T-helper 2 cell treated with Interferon-gamma antibody and Interleukin-4, amounts not matched to agents 100 ng/mL and 5 ng/mL, for 36 hours (primary cell): ENCODE measurements at regions not wholly inside any gene's neighbourhood (a gene's known extent, or its start where the extent isn't known, plus 50 kb on each side); places are given as distances from the start of the nearest gene placed in this dataset.

Experiments used
- intact Hi-C: fragments of 100-400 bp; cut with micrococcal nuclease; formaldehyde crosslinking; loops from one replicate; pipeline ENCODE4 v1.15.1; 2023

DNA sequence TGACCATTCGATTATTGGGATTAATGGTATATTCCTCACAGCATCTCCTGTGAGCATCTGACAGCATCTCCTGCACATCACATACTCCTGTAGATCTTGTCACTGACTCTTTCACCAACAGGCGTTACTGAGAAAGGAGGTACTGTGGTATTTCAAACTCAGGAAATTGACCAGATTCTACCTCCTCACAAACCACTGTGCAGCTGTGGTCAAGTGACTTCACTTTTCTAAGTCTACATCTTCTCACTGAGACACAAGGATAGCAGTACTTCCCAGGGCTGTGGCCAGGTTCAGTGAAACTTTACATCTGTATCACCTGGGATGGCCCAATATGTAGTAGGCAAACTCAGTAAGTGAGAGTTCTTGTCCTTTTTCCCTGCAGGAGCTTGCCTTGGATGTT is 332.3 kb upstream of the ADAMTSL1 start:
- intact Hi-C loops: no loop called here

DNA sequence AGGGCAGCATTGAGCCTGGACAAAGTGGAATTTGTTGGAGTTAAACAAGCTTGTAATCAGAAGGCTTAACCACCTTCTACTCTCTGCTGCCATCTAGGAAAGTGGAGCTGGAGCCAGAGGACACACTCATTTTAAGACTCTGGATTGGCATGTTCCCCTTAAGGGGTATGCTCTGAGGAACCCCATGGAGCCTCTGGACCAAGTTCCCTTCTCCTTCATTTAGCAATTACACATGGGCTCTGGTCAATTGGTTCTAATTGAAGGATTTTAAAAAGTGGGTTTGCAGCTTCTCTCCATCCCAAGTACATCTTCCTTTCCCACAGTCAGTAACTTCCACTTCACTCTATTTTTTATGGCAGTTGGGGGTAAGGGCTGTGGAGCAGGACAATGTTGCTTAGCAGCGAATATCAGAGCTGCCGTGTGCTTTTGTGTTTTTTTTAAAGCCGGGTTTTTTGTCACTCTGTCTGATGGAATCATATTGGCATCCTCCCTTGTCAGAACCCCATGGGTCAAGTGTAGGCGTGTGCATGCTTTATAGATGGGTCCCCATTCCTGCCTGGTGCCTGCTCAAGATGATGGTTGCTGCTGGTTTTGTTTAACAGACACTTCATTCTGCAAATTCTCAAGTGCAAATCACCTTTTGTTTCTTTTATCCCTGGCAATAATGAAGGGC is 330.7 kb upstream of the ADAMTSL1 start:
- intact Hi-C loops: no loop called here

DNA sequence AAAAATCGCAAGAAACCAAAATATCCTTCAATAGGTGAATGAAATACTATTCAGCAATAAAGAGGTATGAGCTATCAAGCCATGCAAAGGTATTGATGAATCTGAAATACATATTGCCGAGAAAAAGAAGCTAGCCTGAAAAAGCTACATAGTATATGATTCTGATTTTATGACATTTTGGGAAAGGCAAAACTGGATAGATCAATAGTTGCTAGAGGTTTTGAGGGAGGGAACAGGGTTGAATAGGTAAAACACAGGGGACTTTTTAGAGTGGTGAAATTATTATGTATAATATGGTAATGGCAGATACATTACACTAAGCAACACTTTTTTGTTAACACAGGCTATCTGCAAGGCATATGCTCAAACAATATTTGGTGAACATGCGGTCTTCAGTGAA is 327.6 kb upstream of the ADAMTSL1 start:
- intact Hi-C loops: no loop called here

DNA sequence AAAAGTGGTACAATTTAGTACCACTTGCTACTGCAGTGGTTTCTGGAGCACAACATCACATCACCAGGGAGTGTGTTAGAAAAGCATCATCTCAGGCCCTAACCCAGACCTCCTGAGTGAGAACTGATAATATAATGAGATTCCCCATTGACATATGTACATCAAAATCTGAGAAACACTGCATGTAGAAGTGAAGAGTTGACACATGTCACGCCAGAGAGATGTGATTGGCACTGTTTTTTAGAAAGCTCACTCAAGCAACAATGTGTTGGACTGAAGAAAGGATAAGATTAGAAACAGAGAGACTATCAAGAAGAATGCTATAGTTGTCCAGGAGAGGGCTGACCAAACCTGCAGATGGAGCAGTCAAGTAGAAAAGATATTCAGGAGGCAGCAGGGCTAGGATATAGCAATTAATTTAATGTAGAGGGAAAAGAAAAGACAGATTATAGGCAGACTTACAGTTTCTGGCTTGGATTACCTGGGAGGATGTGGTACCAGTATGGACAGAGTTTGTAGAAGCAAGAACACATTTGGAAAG is 324.4 kb upstream of the ADAMTSL1 start:
- intact Hi-C loops: loop anchor here (5.0 kb wide), 1 partner anchor 38 kb away; no protein-coding TSS in a partner anchor

DNA sequence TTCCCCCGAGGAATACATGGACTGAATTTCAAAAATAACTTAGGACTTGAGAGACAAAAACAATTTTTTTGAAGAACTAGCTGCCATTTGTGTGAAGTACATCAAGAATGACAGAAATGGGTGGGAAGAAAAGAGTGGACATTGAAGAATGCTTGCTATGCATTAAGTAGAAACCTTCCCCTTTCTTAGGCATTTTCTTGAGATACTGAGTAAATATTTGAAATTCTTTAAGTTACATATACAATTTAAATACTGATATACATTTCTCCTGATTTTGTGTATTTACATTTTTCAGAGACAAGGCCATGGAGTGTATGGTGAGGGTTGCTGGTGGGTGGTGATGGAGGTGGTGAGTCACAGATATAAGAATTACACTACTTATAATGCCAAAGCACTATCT is 319.3 kb upstream of the ADAMTSL1 start:
- intact Hi-C loops: loop anchor here (5.0 kb wide), 1 partner anchor 33 kb away; no protein-coding TSS in a partner anchor

DNA sequence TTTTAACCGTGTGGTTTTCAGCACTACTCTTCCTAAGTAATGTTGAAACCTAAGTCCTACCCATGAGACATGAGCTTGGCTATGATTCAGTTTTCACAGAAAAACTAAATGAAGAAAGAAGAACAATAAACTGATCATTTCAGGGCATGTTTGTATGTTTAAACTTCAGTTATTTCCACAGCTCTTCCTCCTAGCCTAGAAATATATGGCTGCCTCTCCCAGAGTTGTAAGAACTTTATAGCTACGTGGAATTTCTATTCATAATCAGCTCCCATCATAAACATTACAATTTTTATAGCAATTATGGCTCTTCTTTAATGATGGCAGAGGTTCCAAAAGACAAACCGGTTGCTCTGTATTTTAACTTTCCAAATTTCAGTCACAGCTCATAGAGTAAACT is 314.7 kb upstream of the ADAMTSL1 start:
- intact Hi-C loops: no loop called here

DNA sequence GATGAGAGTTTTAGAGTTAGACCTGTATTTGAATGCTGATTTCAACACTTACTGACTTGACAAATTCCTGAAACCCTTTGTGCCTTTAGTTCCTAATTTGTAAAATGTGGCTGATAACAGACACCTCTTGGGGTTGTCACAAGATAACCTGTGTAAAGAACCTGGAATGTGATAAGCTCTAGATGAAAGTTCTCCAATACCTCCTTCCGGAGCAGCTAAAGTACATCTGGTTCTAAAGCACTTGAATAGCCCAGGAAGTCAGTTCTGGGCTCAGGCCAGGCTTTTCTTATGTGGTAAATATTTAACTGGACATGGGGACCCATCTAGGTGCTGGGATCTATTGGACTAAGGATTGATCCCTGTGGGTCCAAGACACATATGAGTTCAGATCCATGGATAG is 310.8 kb upstream of the ADAMTSL1 start:
- intact Hi-C loops: no loop called here

DNA sequence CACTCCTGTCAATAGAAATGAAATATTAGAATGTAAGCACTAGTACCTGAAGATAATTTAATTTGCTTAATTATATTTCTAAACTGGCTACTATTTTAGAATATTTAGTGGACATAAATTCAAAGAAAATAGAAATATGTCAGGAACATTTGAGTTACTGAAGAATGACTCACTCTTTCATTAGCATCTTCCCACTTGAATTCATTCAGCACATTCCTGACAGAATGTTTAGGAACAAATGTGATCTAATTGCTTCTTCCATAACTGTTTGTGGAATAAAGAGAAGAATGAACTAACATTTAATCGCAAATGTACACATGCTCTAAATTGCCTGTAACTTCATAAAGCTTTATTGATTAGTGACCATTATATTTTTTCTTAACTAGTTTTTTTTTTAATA is 306.2 kb upstream of the ADAMTSL1 start:
- intact Hi-C loops: no loop called here

DNA sequence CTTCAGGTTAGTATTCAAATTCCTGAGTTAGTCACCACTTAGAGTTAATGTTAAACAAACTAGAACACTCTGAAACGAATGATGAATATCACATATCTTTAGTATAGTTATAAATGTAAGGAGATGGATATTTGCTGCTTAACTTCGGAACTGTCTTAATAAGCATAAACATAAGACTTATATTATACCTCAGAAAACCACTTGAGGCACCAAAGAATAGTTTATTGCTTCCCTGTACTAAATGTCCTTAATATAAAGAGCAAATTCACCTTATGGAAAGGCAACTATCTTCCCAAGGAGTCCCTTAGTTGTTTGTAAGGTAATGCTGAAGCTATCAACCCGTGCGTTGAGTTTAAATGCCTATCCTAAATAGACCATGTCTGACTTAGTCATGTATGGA is 300.0 kb upstream of the ADAMTSL1 start:
- intact Hi-C loops: no loop called here

DNA sequence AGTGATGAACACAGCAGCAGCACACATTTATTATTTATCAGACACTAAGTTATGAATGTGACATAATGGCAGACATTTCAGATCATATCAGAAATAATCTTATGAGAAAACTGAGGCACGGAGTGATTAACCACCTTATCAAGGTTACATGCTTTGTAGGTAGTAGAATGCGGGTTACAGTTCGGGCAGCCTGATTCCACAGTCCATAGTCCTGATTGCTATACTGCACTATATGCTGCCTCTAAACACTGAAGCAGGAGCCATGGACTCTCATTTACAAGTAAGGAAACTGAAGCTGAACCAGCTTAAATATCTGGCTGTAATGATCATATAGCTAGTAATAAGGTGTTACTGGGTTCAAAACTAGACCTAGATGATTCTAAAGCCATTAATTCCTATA is 291.3 kb upstream of the ADAMTSL1 start:
- intact Hi-C loops: no loop called here

DNA sequence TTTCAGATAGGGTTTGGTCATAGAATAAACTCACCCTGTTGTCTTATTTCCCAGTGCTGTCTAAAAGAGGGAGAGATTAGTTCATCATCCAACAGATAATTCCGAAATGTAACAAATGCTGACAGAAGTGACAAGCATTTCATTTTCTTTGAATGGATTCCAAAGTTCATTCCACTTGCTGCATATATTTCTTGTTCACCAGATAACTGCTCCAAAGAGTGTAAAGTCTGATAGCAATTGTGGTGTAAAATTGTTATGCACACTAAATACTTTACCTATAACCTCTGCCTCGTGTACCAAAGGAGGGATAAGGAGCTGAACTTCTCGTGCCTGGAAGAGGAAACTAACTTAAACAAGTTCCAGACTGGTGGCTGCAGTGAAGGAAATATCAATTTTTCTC is 290.0 kb upstream of the ADAMTSL1 start:
- intact Hi-C loops: no loop called here

DNA sequence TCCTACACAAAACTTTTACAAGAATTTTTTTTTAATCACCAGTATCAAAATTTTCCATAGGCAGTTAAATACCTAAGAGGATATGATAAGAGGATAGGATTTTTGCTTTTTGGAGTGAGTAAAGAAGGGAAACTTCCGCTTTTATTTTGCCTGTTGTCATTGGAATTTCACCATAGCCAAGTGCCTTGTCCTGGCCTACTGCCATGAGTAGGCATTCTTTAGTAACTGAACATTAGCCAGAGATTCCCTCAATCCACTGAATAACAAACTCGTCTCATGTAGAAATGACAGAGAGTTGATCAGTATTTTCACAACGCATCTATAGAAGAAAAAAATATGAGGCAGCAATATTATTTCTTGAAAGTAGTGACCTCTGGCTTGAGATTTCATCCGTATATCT is 289.6 kb upstream of the ADAMTSL1 start:
- intact Hi-C loops: no loop called here

DNA sequence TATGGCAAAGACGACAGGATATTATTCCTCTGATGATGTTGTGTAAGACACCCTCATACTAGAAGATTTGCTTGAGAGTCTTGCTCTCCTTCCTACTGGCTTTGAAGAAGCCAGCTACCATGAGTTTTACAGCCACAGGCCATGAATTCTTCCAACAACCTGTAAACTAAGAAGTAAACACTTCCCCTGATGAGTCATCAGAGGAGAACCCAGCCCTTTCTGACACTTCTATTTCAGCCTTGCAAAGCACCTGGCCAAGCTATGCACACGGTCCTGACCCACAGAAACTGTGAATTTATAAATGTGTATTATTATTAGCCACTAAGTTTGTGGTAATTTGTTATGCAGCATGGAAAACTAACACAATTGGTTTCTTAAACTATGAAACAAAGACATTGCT is 288.8 kb upstream of the ADAMTSL1 start:
- intact Hi-C loops: loop anchor here (5.0 kb wide), 1 partner anchor 33 kb away; no protein-coding TSS in a partner anchor

DNA sequence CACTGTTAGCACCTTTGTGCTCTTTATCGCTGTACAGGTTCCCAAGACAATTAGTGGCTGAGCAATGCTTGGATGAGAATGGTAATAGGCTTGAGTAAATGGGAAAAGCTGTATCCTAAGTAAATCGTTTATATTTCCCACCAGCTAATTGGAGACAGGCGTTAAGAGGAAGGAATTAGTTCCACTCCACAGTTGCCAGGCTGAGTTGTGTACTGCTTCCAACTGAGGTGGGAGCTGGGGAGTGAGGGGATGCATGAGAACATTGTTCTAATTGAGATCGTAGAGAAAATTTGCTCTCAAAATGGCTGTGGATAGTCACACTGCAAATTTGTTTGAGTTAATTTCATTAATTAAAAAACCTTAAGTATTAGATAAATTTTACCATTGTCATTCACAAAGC is 285.0 kb upstream of the ADAMTSL1 start:
- intact Hi-C loops: loop anchor here (5.0 kb wide), 1 partner anchor 37 kb away; no protein-coding TSS in a partner anchor

DNA sequence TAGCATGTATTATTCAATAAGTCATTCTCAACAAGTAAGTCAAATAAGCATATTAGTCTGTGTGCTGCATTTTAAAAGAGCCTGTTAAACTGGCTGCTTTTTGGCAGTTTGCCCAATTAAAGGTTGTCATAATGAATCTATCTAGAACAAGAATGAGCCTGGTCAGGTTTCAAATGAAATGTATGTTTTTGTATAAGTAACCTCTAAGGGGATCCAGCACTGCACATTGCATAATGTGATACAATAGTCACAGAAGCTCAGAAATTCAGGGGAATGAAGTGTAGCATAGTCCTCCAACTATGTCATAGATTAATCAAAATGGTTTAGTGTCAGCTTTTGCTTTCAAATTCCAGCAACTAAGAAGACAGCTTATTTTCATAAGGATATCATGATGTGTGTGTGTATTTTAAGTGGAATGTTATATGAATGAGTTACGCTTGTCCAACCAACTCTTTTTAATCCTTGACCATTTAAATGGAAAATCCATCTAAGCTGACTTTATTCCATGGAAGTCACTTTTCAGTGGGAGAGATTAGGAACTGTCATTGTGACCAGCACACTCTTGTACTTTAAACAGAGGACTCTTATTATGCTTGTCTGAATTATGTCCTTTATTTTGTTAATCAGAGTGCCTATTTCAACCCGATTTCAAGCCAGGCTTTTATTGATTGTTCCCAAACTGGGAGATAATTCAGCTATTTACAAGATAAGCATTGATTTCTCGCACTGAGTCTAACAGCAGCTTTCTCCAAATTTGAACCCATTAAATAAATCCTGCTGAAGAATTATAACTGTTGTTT is 283.9 kb upstream of the ADAMTSL1 start:
- intact Hi-C loops: loop anchor here (5.0 kb wide), 1 partner anchor 38 kb away; no protein-coding TSS in a partner anchor

DNA sequence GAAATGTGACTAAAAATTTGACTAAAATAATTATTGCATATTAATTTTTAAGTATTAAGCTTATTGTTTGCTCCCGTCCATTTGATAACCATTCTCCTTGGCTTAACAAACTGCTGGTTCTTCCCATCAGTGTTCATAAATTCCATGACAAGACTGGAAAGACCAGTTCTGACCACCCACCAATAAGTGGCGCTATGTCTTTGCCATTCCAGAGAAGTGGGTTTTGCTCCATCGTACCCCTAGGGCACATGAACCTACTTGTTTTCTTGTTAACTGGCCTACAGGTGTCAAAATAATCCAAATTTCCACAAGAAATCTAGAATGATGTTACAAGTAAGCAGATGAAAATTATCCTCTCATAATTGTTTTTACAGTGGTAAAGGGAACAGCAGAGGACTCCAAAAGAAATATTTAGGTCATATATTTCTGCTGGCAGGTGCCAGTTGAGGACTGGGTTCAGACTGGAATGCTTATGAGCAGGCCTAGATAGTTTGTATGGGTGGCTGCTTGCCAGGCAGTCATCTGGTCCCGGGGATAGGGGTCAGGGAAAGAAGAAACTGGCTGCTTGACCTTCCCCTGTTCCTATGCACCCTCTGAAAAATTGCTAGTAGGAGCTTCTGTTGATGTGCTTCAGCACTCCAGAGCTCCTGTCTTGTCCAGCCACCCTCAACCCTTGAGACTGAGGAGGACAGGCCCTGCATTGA is 283.1 kb upstream of the ADAMTSL1 start:
- intact Hi-C loops: no loop called here

DNA sequence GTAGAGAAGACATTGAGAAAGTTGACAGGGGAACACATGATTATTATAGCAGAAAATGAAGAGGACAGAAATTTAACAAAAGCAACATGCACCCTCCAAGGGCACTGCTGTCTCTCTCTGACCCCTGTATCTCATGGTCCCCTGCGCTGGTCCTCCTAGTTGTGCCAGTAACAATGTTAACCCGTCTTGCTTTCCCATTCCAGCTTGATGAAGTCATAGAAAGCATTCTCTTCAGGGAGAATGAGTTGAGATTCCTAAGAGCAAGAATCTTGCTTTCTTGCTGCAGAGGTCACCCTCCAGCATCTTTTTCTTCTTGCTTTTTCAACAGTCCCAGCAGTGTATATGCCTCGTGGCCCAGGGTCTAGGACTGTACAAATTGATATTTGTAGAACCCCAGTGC is 279.6 kb upstream of the ADAMTSL1 start:
- intact Hi-C loops: no loop called here

DNA sequence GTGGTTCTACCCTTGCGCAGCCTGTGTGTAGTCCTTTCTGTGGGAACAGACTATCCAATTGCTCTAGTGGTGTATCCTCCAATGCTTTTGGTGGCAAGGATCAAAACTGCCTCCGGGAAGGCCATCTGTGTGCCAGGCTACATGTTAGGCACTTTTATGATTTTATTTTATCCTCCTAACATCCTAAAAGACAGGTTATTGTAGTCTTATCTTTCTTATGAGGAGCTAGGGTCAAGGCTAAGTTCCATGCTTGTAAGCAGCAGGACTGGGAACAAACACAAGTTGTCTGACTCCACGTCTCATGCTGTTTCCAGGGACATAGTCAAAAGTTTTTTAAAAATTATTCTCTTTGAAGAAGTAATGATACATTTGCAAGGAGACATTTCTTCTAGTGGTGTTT is 278.7 kb upstream of the ADAMTSL1 start:
- intact Hi-C loops: no loop called here

DNA sequence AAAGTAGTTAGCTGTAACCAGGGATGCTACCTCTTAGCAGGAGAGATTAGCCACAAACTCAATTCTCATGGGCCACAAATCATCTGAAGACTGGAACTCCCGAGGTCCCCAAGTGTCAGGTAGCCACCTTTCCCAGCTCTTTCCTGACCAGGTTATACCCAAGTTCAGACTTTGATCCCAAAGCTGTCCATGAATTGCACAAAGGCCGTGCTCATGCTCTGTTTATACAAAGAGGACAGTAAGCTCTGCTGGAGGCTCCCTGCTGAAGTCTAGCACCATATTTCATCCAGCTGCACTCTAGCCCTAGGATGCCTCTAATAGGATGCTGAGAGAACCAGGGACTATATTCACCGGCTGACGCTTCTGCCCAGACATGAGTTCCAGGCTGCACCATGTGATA is 271.0 kb upstream of the ADAMTSL1 start:
- intact Hi-C loops: no loop called here

DNA sequence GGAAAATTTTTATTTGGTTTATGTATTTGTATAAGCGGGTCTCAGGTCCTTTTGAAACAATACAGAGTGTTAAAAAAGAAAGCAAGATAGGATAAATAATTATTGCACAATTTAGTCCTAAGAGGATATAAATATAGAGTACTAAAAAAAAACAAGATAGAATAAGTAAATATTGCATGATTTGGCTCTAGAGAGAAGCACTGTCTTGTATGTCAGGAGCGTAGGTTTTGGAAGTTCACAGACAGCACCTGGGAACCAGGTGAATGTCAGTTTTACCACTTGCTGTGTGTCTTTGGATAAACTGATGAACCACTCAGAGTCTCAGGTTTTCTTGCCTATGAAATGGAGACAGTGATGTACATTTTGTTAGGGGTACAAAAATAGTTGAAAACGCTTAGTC is 266.2 kb upstream of the ADAMTSL1 start:
- intact Hi-C loops: no loop called here

DNA sequence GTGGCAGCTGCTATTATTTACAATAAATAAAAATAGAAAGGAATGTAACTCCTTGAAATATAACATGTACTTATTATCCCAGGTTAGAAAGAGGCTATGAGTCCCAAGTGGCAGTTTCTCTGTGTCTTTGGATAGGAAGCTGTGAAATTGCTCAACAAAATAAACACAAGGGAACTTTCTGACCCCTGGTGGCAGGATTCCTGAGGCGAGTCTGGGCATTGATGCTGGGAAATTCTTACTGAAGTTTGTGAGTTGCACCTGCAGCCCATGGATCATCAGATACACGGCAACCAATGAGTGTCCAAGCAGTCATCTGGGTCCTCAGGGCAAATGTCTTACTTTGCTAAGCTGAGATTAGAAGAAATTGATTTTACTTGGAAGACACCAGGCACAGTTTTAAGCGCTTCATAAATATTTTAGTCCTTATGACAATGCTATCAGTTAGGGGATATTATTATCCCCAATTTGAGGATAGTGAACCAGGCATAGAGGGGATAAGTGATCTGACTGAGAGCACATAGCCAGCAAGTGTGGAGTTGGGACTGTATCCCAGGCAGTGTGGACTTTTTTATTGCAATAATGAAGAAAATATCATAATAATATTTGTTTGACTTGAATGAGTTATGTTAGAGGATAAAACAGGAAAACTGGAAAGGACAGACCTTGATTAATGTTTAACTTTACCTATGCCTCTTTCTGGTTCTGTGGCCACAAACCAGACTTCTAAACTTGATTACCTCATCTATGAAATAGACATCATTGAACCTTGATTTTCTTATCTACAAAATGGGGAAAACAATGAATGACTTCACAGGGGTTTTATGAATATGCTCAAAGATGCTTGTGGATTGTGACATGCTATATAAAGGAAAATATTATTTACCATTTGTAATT is 265.5 kb upstream of the ADAMTSL1 start:
- intact Hi-C loops: no loop called here
